Fibroblast of the aortic adventitia (primary cell): ENCODE measurements at regions not wholly inside any gene's neighbourhood (a gene's known extent, or its start where the extent isn't known, plus 50 kb on each side); places are given as distances from the start of the nearest gene placed in this dataset.

Experiments used
- DNase-seq: peaks from one replicate; pipeline ENCODE4 v3.0.0-alpha.2; 2010; ENCODE audit warnings: low read depth
- H3K4me3 ChIP-seq: 2 replicates; pipeline ENCODE4 v1.5.1; 2011; ENCODE audit warnings: low read depth, mild to moderate bottlenecking, control low read depth, low read length, moderate library complexity
- TF ChIP-seq, protein P1 (sequence below): IDR thresholded peaks from 2 replicates; pipeline ENCODE4 v1.5.1; 2011; ENCODE audit warnings: mild to moderate bottlenecking, low read length, control low read depth, inconsistent platforms; ENCODE audit not compliant: insufficient read depth

DNA sequence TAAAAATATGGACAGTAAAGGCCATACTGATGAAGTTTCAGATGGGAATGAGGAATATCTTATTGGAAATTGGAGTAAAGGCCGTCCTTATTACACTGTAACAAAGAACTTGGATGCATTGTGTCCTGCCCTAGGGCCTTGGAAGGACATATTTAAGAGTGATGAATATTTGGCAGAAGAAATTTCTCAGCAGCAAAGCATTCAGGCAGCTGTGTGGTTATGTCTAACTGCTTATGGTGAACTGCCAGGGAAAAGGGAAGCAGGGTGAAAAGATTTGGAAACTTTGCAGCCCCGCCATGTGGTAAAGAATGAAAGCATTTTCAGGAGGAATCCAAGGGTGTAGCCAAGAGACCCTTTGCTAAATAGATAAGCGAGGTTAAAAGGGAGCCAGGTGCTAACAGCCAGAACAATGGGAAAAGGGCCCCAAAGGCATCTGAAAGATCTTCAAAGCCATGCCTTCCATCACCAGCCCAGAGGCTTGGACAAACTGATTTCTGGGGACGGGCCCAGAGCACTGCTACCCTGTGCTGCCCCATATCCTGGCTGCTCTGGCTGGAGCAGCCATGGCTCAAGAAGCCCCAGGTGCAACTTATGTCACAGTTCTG is 200.0 kb downstream of the PTPRU start:
- TF ChIP-seq, protein P1, sequence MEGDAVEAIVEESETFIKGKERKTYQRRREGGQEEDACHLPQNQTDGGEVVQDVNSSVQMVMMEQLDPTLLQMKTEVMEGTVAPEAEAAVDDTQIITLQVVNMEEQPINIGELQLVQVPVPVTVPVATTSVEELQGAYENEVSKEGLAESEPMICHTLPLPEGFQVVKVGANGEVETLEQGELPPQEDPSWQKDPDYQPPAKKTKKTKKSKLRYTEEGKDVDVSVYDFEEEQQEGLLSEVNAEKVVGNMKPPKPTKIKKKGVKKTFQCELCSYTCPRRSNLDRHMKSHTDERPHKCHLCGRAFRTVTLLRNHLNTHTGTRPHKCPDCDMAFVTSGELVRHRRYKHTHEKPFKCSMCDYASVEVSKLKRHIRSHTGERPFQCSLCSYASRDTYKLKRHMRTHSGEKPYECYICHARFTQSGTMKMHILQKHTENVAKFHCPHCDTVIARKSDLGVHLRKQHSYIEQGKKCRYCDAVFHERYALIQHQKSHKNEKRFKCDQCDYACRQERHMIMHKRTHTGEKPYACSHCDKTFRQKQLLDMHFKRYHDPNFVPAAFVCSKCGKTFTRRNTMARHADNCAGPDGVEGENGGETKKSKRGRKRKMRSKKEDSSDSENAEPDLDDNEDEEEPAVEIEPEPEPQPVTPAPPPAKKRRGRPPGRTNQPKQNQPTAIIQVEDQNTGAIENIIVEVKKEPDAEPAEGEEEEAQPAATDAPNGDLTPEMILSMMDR = no peak
- no peak for DNase-seq

DNA sequence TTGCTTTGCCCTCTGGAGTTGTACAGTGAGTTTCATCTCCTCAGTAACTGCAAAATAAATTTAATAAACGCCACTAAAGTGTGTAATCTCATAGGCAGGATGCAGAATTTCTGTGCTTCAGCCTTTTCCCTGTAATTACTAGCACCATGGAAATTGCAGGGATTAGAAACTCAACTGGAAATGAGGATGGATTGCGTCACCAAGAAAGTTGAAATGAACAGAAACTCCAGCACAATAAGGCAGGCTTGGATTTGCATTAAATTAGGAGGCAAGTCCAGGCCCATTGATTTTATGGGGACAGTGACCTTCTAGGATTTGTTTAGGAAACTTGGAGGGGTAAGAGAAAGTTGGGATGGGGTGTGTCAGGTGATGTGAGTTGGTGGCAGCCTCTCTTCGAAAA is 197.5 kb downstream of the PTPRU start:
- H3K4me3 ChIP-seq = no peak overlapping the region
- TF ChIP-seq, protein P1 = no peak
- DNase-seq = no peak

More for the DNA sequence above, 200.0 kb downstream of the PTPRU start:
- no peak overlapping the region for H3K4me3 ChIP-seq

DNA sequence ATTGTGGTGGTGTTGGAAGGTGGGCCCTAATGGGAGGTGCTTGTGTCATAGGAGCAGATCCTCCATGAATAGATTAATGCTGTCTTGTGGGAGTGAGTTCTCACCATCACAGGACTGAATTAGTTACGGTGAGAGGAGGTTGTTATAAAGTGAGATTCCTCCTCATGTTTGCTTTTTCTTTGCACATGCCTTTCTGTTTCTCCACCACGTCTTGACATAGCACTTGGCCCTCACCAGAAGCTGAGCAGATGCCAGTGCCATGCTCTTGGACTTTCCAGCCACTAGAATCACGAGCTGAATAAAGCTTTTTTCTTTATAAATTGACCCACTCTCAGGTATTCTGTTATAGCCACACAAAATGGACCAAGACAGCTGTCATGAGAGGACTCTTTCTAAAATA is 194.8 kb downstream of the PTPRU start:
- no peak for DNase-seq
- TF ChIP-seq, protein P1 = no peak
- no peak overlapping the region for H3K4me3 ChIP-seq

DNA sequence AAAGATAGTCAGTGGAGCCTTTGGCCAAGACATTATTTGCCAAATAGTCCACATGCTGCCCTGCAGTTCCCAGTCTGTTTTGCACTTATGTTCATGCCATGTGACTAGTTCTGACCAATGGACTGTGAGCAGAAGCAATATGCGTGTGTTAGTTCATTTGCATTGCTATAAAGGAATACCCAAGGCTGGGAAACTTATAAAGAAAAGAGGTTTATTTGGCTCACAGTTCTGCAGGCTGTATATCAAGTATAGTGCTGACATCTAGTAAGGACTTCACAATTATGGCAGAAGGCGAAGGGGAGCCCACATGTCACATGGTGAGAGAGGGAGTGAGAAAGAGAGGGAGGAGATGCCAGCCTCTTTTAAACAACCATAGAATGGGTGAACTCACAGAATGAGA is 193.3 kb downstream of the PTPRU start:
- no peak overlapping the region for H3K4me3 ChIP-seq
- TF ChIP-seq, protein P1 = no peak
- DNase-seq = no peak

DNA sequence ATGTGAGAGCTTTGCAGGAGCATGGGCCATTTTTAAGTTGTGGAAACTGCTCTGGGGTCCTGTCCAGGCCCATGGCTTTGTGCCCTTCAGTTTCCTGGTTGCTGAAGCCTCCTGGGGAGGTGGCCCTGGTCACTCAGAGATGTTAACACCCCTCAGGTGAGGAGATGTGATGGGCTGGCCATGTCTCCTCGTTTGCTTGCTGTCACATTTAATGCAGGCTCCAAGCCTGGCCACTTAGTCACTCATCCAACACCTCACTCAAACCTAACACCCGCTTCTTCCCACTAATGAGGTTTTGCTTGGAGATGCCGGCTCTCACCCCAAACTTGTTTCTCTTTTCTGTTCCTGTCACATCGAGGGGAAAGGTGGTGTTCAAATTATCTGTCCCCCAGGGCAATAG is 192.7 kb downstream of the PTPRU start:
- TF ChIP-seq, protein P1 = no peak
- no peak for DNase-seq
- no peak overlapping the region for H3K4me3 ChIP-seq

DNA sequence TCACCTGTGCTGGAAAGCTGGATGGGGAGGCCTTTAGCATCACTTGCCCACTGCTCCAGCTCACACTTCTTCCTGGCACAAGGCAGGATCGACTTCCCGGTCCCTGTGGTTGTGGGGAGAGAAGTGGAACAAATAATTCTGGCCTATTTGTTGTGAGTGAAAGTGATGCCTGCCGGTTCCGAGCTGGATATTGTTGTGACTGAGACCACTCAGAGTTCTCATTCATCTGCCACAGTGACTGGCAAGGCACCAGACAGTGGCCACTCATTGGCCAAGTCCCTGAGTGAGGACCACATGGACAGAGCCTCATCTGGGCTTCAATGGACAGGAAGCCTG is 191.9 kb downstream of the PTPRU start:
- no peak overlapping the region for H3K4me3 ChIP-seq
- TF ChIP-seq, protein P1 = no peak
- no peak for DNase-seq

DNA sequence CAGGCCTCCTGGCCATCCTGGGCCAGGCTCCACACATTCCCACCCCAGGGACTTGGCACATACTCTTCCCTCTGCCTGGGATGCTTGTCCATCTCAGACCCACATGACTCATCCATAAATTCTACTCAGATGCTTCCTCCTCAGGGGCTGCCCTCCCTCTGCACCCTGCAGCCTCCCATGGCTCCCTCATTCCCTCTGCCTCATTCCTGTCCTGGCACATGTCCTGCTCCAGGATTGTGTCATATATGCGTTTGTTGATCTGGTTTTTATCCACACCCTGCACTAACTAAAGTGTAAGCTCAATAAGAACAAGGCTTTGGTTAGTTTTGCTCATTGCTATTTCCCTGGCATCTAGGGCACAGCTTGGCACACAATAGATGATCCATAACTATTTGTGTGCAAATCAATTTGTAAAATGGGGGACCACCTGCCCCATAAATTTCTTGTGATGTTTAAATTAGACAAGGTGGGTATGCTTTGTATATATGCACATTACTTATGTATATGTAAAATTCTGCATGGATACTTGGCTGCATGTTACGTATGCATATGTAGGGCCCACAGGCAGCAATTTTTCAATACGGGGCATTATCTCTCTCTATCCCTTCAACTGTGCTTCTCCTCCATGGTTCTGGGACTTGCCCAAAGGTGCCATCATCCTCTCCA is 191.4 kb downstream of the PTPRU start:
- TF ChIP-seq, protein P1 = no peak
- no peak for DNase-seq
- no peak overlapping the region for H3K4me3 ChIP-seq
